ENCODE measurements at regions not wholly inside any gene's neighbourhood (a gene's known extent, or its start where the extent isn't known, plus 50 kb on each side); places are given as distances from the start of the nearest gene placed in this dataset.
A peak's percentile ranks its signal among the peaks of the same experiment; 100 is the strongest.

DNA sequence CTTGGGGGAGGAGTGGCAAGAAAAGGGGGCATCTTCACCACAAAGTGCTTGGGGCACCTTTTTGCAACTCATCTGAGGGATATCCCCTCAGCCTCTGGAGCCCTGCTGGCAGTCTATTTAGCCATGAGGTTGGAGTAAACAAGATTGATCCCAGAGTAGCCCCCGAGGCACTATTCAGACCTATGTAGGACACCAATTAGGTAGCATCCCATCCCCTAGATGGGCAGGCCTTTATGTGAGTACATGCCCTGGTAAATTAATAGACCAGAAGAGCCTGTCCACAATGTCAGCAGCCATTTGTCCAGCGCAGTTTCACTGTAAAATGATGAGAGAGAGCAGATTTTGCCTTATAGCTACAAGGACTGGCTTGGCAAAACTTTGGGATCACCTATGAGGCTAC lies 221.4 kb downstream of the DRD1 start:
- in situ Hi-C loops (cut with HindIII; ENCODE audit: low sequenced_read_pairs) = no loop called here
- TF ChIP-seq, protein P1, sequence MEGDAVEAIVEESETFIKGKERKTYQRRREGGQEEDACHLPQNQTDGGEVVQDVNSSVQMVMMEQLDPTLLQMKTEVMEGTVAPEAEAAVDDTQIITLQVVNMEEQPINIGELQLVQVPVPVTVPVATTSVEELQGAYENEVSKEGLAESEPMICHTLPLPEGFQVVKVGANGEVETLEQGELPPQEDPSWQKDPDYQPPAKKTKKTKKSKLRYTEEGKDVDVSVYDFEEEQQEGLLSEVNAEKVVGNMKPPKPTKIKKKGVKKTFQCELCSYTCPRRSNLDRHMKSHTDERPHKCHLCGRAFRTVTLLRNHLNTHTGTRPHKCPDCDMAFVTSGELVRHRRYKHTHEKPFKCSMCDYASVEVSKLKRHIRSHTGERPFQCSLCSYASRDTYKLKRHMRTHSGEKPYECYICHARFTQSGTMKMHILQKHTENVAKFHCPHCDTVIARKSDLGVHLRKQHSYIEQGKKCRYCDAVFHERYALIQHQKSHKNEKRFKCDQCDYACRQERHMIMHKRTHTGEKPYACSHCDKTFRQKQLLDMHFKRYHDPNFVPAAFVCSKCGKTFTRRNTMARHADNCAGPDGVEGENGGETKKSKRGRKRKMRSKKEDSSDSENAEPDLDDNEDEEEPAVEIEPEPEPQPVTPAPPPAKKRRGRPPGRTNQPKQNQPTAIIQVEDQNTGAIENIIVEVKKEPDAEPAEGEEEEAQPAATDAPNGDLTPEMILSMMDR (IDR thresholded peaks at IDR 0.05; ENCODE audit: low read depth, low read length, missing control alignments) = no peak

DNA sequence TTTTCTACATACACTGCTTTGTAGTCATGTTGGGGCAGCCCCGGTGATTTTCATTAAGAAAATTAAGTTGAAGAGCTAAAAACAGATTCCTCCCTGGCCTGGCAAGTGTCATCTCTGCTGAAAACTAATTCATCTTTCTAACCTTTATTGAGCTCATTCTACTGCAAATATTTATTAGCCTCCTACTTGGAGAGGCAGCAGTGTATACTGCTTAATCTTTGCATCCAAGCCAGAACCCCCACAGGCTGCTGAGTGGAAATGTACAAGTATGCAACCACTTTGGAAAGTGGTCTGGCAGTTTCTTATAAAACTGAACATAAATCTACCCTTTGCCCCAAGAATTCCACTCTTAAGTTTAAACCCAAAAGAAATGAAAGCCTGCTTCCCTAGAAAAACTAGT lies 223.4 kb downstream of the DRD1 start:
- no peak for DNase-seq (ENCODE audit: low read depth)
- TF ChIP-seq, protein P1 (IDR thresholded peaks at IDR 0.05; ENCODE audit: low read depth, low read length, missing control alignments) = no peak
- no peak overlapping the region for H3K4me3 ChIP-seq (ENCODE audit: low read depth, low read length)
- in situ Hi-C loops (cut with HindIII; ENCODE audit: low sequenced_read_pairs) = no loop called here

More for the DNA sequence above, 221.4 kb downstream of the DRD1 start:
- H3K4me3 ChIP-seq (ENCODE audit: low read depth, low read length) = no peak overlapping the region
- no peak for DNase-seq (ENCODE audit: low read depth)

DNA sequence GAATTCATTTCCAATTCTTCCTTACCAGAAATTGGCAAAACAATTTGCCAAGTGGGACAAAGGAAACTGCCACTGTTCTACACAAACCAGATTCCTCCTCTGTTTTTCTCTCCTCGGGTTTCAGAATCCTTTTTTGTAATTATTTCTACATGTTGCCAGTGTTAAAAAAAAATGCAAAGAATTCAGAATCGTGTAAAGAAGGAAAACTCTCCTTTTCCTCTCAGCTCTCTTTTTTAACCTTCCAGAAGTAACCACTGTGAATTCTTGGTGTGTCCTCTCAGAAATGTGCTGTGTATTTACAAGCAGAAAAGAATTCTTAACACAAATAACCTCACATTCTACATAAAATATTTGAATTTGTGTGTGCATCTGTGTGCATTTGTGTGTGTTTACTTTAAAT lies 224.6 kb downstream of the DRD1 start:
- no peak overlapping the region for H3K4me3 ChIP-seq (ENCODE audit: low read depth, low read length)
- in situ Hi-C loops (cut with HindIII; ENCODE audit: low sequenced_read_pairs) = no loop called here
- TF ChIP-seq, protein P1 (IDR thresholded peaks at IDR 0.05; ENCODE audit: low read depth, low read length, missing control alignments) = no peak
- peak; percentile 8 for DNase-seq (ENCODE audit: low read depth)

DNA sequence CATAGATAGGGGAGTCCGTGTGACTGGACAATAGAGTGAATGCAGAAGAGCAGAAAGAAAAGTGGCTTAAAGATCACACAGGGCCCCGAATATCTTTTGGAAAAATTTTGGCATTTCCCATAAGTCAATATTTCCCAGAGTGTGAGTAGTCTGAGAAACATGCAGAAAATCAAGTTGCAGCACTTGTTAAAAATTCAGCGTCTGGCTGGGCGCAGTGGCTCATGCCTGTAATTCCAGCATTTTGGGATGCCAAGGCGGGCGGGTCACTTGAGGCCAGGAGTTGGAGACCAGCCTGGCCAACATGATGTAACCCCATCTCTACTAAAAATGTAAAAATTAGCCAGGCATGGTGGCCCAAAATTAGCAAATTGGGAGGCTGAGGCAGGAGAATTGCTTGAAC lies 227.0 kb downstream of the DRD1 start:
- TF ChIP-seq, protein P1 (IDR thresholded peaks at IDR 0.05; ENCODE audit: low read depth, low read length, missing control alignments) = no peak
- DNase-seq (ENCODE audit: low read depth) = peak; percentile 15
- in situ Hi-C loops (cut with HindIII; ENCODE audit: low sequenced_read_pairs) = no loop called here
- H3K4me3 ChIP-seq (ENCODE audit: low read depth, low read length) = no peak overlapping the region

DNA sequence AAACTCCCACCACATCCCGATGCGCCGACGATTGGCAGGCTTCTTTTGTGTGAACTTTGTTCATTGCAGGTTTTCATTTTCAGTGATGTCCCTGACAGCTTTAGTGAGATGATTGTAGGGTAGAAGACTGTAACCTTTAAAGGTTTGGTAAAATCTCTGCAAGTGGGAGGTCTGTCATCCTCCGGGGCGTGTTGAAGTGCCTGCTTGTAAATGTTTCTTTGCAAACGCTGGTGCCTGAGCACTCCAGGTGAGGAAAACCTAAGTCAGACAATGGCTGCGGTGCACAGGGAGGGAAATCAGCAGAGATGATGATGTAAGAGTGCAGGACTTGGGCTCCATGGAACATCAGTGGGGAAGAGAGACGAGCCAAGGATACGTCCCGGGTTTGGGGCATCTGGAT lies 228.1 kb downstream of the DRD1 start:
- DNase-seq (ENCODE audit: low read depth) = no peak
- H3K4me3 ChIP-seq (ENCODE audit: low read depth, low read length) = no peak overlapping the region
- in situ Hi-C loops (cut with HindIII; ENCODE audit: low sequenced_read_pairs) = no loop called here
- TF ChIP-seq, protein P1 (IDR thresholded peaks at IDR 0.05; ENCODE audit: low read depth, low read length, missing control alignments) = no peak

DNA sequence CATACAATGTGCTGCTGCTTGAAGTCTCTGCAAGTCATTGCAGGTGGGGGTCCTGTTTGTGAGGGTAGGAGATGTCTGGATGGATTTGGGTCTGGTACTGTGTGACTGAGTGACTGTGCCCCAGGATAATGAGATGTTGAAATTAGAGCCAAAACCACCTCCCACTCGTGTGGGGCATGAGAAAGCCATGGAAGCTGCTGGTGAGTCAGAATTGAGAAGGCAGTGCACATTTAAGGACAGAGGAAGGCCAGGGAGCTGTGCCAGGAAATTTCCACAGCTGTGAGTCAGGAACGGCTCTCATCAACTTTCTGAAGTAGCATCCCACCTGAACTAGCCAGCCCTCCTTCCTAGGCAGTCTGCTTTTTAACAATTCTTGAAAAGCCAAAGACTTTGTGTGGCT lies 229.8 kb downstream of the DRD1 start:
- DNase-seq (ENCODE audit: low read depth) = peak; percentile 84
- TF ChIP-seq, protein P1 (IDR thresholded peaks at IDR 0.05; ENCODE audit: low read depth, low read length, missing control alignments) = no peak
- in situ Hi-C loops (cut with HindIII; ENCODE audit: low sequenced_read_pairs) = no loop called here
- no peak overlapping the region for H3K4me3 ChIP-seq (ENCODE audit: low read depth, low read length)
